ENCODE measurements at regions not wholly inside any gene's neighbourhood (a gene's known extent, or its start where the extent isn't known, plus 50 kb on each side); places are given as distances from the start of the nearest gene placed in this dataset.

DNA sequence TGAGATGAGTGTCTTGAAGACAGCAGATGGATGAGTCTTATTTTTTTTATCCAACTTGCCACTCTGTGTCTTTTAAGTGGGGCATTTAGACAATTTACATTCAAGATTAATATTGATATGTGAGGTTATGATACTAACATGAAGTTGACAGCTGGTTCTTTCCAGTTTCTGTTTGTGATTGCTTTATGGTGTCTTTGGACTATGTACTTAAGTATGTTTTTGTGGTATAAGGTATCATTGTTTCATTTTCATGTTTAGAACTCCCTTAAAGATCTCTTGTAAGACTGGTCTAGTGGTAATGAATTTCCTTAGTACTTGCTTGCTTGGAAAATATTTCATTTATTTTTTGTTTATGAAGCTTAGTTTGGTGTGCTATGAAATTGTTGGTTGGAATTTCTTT, 550.3 kb upstream of the NOVA1 start:
- Mint-ChIP-seq H3K4me1 (ENCODE audit: low read depth) (no peaks in the 10 kb centered on the region), H3K9me3 (peaks cover 51% of the 10 kb centered on the region), H3K27ac (no peak overlapping the region), H3K27me3 (no peaks in the 10 kb centered on the region), H3K4me3 (no peak overlapping the region), H3K36me3 (ENCODE audit: low read depth) (no peaks in the 10 kb centered on the region)
- DNase-seq = no peak

DNA sequence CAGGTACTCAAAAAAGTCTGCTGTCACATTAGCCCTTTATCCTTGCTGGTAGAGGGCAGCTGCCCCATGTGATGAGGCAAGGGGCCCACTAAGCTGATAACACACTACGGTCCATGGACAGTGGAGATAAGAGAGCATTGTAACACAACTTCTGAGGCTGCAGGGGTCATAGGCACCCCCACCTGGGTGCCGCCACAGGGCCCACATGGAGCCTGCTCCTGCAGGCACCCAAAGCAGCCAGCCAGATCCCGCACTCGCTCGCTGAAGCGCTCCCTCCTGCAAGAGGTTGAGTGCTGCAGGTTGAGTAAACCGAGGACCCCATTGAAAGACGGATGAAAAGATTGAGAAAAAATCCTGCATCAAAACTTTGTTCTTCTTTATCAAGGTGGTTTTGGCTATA, 566.3 kb upstream of the NOVA1 start:
- no peak for DNase-seq
- Mint-ChIP-seq H3K4me3 (no peak overlapping the region), H3K9me3 (peaks cover 12% of the 10 kb centered on the region), H3K36me3 (ENCODE audit: low read depth) (no peaks in the 10 kb centered on the region), H3K27me3 (no peaks in the 10 kb centered on the region), H3K4me1 (ENCODE audit: low read depth) (no peaks in the 10 kb centered on the region), H3K27ac (no peak overlapping the region)

- DNase-seq = no peak
- Mint-ChIP-seq H3K9me3 (peaks cover 36% of the 10 kb centered on the region), H3K4me3 (no peak overlapping the region), H3K36me3 (ENCODE audit: low read depth) (no peaks in the 10 kb centered on the region), H3K4me1 (ENCODE audit: low read depth) (no peaks in the 10 kb centered on the region), H3K27ac (no peak overlapping the region), H3K27me3 (no peaks in the 10 kb centered on the region)
These were observed 577.7 kb upstream of the NOVA1 start for GRCh38 chr14:27175489-27175888.

- Mint-ChIP-seq H3K36me3 (ENCODE audit: low read depth) (no peaks in the 10 kb centered on the region), H3K9me3 (peaks cover 24% of the 10 kb centered on the region), H3K27me3 (no peaks in the 10 kb centered on the region), H3K4me3 (no peak overlapping the region), H3K4me1 (ENCODE audit: low read depth) (no peaks in the 10 kb centered on the region), H3K27ac (no peak overlapping the region)
- no peak for DNase-seq
These were observed 583.5 kb upstream of the NOVA1 start for GRCh38 chr14:27181333-27181732.

DNA sequence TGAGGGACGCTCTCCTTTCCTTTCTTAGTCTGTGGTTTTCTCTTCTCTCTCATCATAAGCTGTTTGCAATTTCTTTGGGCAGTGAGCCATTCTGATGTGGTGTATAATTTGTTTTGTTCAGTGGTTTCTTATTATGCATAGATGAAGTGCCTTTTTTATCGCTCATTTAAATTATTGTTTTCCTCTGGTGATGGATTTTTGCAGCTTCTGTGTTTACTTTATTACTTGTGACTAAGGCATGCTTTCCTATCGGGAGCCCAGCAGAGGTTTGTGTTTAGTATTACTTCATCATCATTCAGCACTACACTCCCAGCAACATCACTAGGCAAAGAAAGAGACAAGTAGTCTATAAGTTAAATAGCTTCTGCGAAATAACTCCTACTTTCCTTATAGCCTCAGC, 586.6 kb upstream of the NOVA1 start:
- Mint-ChIP-seq H3K9me3 (peaks cover 15% of the 10 kb centered on the region), H3K27me3 (no peaks in the 10 kb centered on the region), H3K4me3 (no peak overlapping the region), H3K27ac (no peak overlapping the region), H3K4me1 (ENCODE audit: low read depth) (no peaks in the 10 kb centered on the region), H3K36me3 (ENCODE audit: low read depth) (no peaks in the 10 kb centered on the region)
- no peak for DNase-seq

GRCh38 chr14:27186048-27186447, 588.2 kb upstream of the NOVA1 start:
- Mint-ChIP-seq H3K36me3 (ENCODE audit: low read depth) (no peaks in the 10 kb centered on the region), H3K27ac (no peak overlapping the region), H3K9me3 (peaks cover 13% of the 10 kb centered on the region), H3K27me3 (no peaks in the 10 kb centered on the region), H3K4me3 (no peak overlapping the region), H3K4me1 (ENCODE audit: low read depth) (no peaks in the 10 kb centered on the region)
- DNase-seq = no peak

GRCh38 chr14:27187136-27187535, 589.3 kb upstream of the NOVA1 start:
- Mint-ChIP-seq H3K4me3 (no peak overlapping the region), H3K27me3 (no peaks in the 10 kb centered on the region), H3K27ac (no peak overlapping the region), H3K9me3 (peaks cover 16% of the 10 kb centered on the region), H3K36me3 (ENCODE audit: low read depth) (no peaks in the 10 kb centered on the region), H3K4me1 (ENCODE audit: low read depth) (no peaks in the 10 kb centered on the region)
- DNase-seq = no peak

- Mint-ChIP-seq H3K4me1 (ENCODE audit: low read depth) (no peaks in the 10 kb centered on the region), H3K36me3 (ENCODE audit: low read depth) (no peaks in the 10 kb centered on the region), H3K9me3 (peaks cover 23% of the 10 kb centered on the region), H3K27ac (no peak overlapping the region), H3K27me3 (no peaks in the 10 kb centered on the region), H3K4me3 (no peak overlapping the region)
- no peak for DNase-seq
These were observed 592.5 kb upstream of the NOVA1 start for GRCh38 chr14:27190296-27190695.

DNA sequence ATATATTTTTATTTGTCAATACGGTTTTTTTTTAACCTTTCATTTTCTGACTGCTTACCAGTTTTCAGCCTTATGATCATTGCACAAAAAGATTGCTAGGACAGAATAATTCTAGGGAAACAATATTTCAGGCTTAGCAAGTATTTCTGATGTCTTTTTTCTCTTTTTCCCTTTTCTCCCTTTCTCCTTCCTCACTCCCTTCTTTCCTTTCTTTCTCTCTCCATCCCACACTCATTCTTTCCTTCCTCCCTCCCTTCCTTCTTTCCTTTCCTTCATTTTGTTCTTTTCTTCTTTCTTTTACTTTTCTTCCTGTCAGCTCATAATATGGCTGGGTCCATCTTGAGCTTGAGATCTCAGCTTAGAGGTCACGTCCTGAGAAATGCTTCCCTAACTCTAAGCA, 601.4 kb upstream of the NOVA1 start:
- Mint-ChIP-seq H3K4me1 (ENCODE audit: low read depth) (no peaks in the 10 kb centered on the region), H3K9me3 (peaks cover 11% of the 10 kb centered on the region), H3K36me3 (ENCODE audit: low read depth) (no peaks in the 10 kb centered on the region), H3K4me3 (no peak overlapping the region), H3K27me3 (no peaks in the 10 kb centered on the region), H3K27ac (no peak overlapping the region)
- no peak for DNase-seq

- H3K9me3 Mint-ChIP-seq = peaks cover 15% of the 10 kb centered on the region
- no peaks in the 10 kb centered on the region for H3K27me3 Mint-ChIP-seq
- H3K4me3 Mint-ChIP-seq = no peak overlapping the region
- H3K4me1 Mint-ChIP-seq (ENCODE audit: low read depth) = no peaks in the 10 kb centered on the region
- H3K27ac Mint-ChIP-seq = no peak overlapping the region
- no peak for DNase-seq
- H3K36me3 Mint-ChIP-seq (ENCODE audit: low read depth) = no peaks in the 10 kb centered on the region
These were observed 607.2 kb upstream of the NOVA1 start for GRCh38 chr14:27205036-27205435.

- H3K36me3 Mint-ChIP-seq (ENCODE audit: low read depth) = no peaks in the 10 kb centered on the region
- DNase-seq = no peak
- H3K9me3 Mint-ChIP-seq = peaks cover 29% of the 10 kb centered on the region
- H3K4me3 Mint-ChIP-seq = no peak overlapping the region
- no peak overlapping the region for H3K27ac Mint-ChIP-seq
- H3K4me1 Mint-ChIP-seq (ENCODE audit: low read depth) = no peaks in the 10 kb centered on the region
- no peaks in the 10 kb centered on the region for H3K27me3 Mint-ChIP-seq
These were observed 613.9 kb upstream of the NOVA1 start for GRCh38 chr14:27211741-27212140.

GRCh38 chr14:27222671-27223070, 624.8 kb upstream of the NOVA1 start:
- peaks cover 41% of the 10 kb centered on the region for H3K9me3 Mint-ChIP-seq
- no peaks in the 10 kb centered on the region for H3K36me3 Mint-ChIP-seq (ENCODE audit: low read depth)
- no peaks in the 10 kb centered on the region for H3K27me3 Mint-ChIP-seq
- no peak for DNase-seq
- H3K4me3 Mint-ChIP-seq = no peak overlapping the region
- no peak overlapping the region for H3K27ac Mint-ChIP-seq
- no peaks in the 10 kb centered on the region for H3K4me1 Mint-ChIP-seq (ENCODE audit: low read depth)

- no peak for DNase-seq
- no peaks in the 10 kb centered on the region for H3K27me3 Mint-ChIP-seq
- H3K36me3 Mint-ChIP-seq (ENCODE audit: low read depth) = no peaks in the 10 kb centered on the region
- no peak overlapping the region for H3K4me3 Mint-ChIP-seq
- no peak overlapping the region for H3K27ac Mint-ChIP-seq
- H3K9me3 Mint-ChIP-seq = peaks cover 39% of the 10 kb centered on the region
- no peaks in the 10 kb centered on the region for H3K4me1 Mint-ChIP-seq (ENCODE audit: low read depth)
These were observed 626.1 kb upstream of the NOVA1 start for GRCh38 chr14:27223906-27224305.

GRCh38 chr14:27228053-27228452, 630.2 kb upstream of the NOVA1 start:
- no peaks in the 10 kb centered on the region for H3K27me3 Mint-ChIP-seq
- no peak for DNase-seq
- H3K27ac Mint-ChIP-seq = no peak overlapping the region
- H3K4me3 Mint-ChIP-seq = no peak overlapping the region
- H3K4me1 Mint-ChIP-seq (ENCODE audit: low read depth) = no peaks in the 10 kb centered on the region
- no peaks in the 10 kb centered on the region for H3K36me3 Mint-ChIP-seq (ENCODE audit: low read depth)
- H3K9me3 Mint-ChIP-seq = peaks cover 25% of the 10 kb centered on the region

GRCh38 chr14:27234331-27234730, 636.5 kb upstream of the NOVA1 start:
- no peaks in the 10 kb centered on the region for H3K27me3 Mint-ChIP-seq
- DNase-seq = no peak
- no peaks in the 10 kb centered on the region for H3K36me3 Mint-ChIP-seq (ENCODE audit: low read depth)
- H3K9me3 Mint-ChIP-seq = peaks cover 32% of the 10 kb centered on the region
- no peaks in the 10 kb centered on the region for H3K4me1 Mint-ChIP-seq (ENCODE audit: low read depth)
- H3K27ac Mint-ChIP-seq = no peak overlapping the region
- no peak overlapping the region for H3K4me3 Mint-ChIP-seq

DNA sequence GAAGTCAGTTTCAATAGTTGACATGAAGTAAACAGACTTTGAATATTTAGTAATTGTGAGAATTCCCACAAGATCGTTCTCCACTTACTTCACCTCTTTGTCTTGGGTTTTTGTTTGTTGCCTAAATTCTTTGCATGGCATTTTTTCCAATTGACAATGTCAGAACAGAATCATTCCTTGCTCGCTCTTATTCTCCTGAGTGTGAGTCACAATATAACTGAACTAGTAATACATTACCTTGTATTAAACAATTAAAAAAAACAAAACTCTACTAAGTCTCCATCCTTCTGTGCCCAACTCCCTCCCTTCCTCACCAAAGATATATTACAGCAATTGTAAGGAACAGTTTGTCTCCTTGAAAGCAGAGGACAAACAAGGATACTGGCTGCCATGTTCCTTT, 638.8 kb upstream of the NOVA1 start:
- H3K4me1 Mint-ChIP-seq (ENCODE audit: low read depth) = no peaks in the 10 kb centered on the region
- no peak overlapping the region for H3K27ac Mint-ChIP-seq
- no peak overlapping the region for H3K4me3 Mint-ChIP-seq
- no peaks in the 10 kb centered on the region for H3K27me3 Mint-ChIP-seq
- peaks cover 31% of the 10 kb centered on the region for H3K9me3 Mint-ChIP-seq
- no peak for DNase-seq
- H3K36me3 Mint-ChIP-seq (ENCODE audit: low read depth) = no peaks in the 10 kb centered on the region

All from activated T-cell treated with anti-CD3 and anti-CD28 coated beads, Interleukin-2, amount 50 U/mL, for 24 hours (primary cell).